Heart right ventricle (tissue), 16 donors: ENCODE measurements at regions not wholly inside any gene's neighbourhood (a gene's known extent, or its start where the extent isn't known, plus 50 kb on each side); places are given as distances from the start of the nearest gene placed in this dataset.

Experiments used
- ATAC-seq, 8 donors: fragments of 200-7000 bp; cut with Tn5 transposase; one replicate each; pipeline ENCODE4 v1.9.1; 2020; ENCODE audit warnings: mild to moderate bottlenecking in 8 of 8, moderate library complexity in 8 of 8, moderate number of reproducible peaks in 1 of 8
- DNase-seq, 2 donors: peaks; one replicate each; pipeline ENCODE4 v3.0.0-alpha.2; 2020
- H3K27ac ChIP-seq, 10 donors: fragments of 200-600 bp; sonication (generic) in 2 of 10; one replicate each; pipeline versions ENCODE4 v1.5.0 to v1.8.0; 2020 to 2022; ENCODE audit warnings: mild to moderate bottlenecking in 3 of 10
- H3K27me3 ChIP-seq, 7 donors: fragments of 200-600 bp; one replicate each; pipeline ENCODE4 v1.8.0; 2021 to 2022; ENCODE audit warnings: mild to moderate bottlenecking in 2 of 7
- H3K36me3 ChIP-seq, 9 donors: fragments of 200-600 bp; sonication (generic) in 1 of 9; one replicate each; pipeline versions ENCODE4 v1.5.0 to v1.8.0; 2020 to 2022; ENCODE audit warnings: mild to moderate bottlenecking in 2 of 9
- H3K4me1 ChIP-seq, 9 donors: fragments of 200-600 bp; sonication (generic) in 1 of 9; one replicate each; pipeline versions ENCODE4 v1.5.0 to v1.8.0; 2020 to 2022; ENCODE audit warnings: mild to moderate bottlenecking in 4 of 9
- H3K4me3 ChIP-seq, 10 donors: fragments of 200-600 bp; sonication (generic) in 2 of 10; one replicate each; pipeline versions ENCODE4 v1.5.0 to v1.8.0; 2020 to 2022; ENCODE audit warnings: mild to moderate bottlenecking in 7 of 10, moderate library complexity in 2 of 10
- H3K9me3 ChIP-seq, 11 donors: fragments of 200-600 bp in 10 of 11; sonication (generic) in 2 of 11; one replicate each; pipeline versions ENCODE4 v1.5.0 to v1.8.0; 2013 to 2022; ENCODE audit warnings: mild to moderate bottlenecking in 2 of 11, control low read depth in 1 of 11, moderate library complexity in 1 of 11
- CTCF ChIP-seq, 9 donors: fragments of 200-600 bp; sonication (generic) in 2 of 9; IDR thresholded peaks; one replicate each; pipeline versions ENCODE4 v1.5.0 to v1.8.0; 2021 to 2022; ENCODE audit warnings: antibody characterized with exemption in 9 of 9, mild to moderate bottlenecking in 5 of 9, moderate library complexity in 1 of 9
- WGBS, 2 donors: extraction: QIAGEN DNeasy Blood & Tissue Kit; methylation state at CpG; one replicate each; pipeline ENCODE4 v1.1.7; 2013; ENCODE audit warnings: inconsistent platforms in 1 of 2; 5-methylcytosine and 5-hydroxymethylcytosine counted together
- intact Hi-C, 10 donors: fragments of 100-400 bp; cut with DNase I; formaldehyde crosslinking; loops; one replicate each; pipeline versions ENCODE4 v1.11.1 to v1.14.2; 2022
- donor health status: Arrhythmogenic right ventricular cardiomyopathy.
- donor health status: ischemic (EF 13 %, LVEDD 7.1; RV severe dilation, severe dysfunction).
- donor health status: healthy with polysubstance abuse.
- donor health status: DM: no; HTN: yes; CAD: no.
- donor health status: DM: no; HTN: no; CAD: no.
- donor health status: ischemic (EF 25% LVEDD 6.9; RV normal size, moderate dysfunction).
- donor health status: ischemic (EF 25% LVEDD 5.7; RV mildly dilated, moderate dysfunction).
- donor health status: healthy.
- donor health status: DM: yes; HTN: yes; CAD: no.
- donor health status: Ischemic cardiomyopathy.
- donor health status: ischemic (EF 35%, LVEDD 5.7; RV mildly dilated, moderate dysfunction).
- donor health status: nonischemic (EF 11% LVEDD 7.7; RV severe dilation, severe dysfunction).
- donor health status: DM: yes; HTN: yes; CAD: no.
- donor health status: PGD.
- donor health status: ischemic (EF 29% LVEDD 5.4; RV normal size, mild dysfunction).
- donor health status: nonischemic (EF 23%, LVEDD 6.1; RV moderate dilation, normal function).

- Histone ChIP-seq H3K27me3 (no peaks in the 10 kb centered on the region), H3K36me3 (no peaks in the 10 kb centered on the region), H3K4me3 (no peak overlapping the region), H3K9me3 (peaks cover 0 to 5% (median 0%) of the 10 kb centered on the region in 11 donors), H3K27ac (no peak overlapping the region), H3K4me1 (no peaks in the 10 kb centered on the region)
- intact Hi-C loops, result no loop called here
- 84 to 89% methylated on average over 3 of the region's 3 CpGs for WGBS, 2 donors
- no peak for TF ChIP-seq CTCF (IDR thresholded peaks at IDR 0.05)
- ATAC-seq (no peak), DNase-seq (no peak)
Observed at GRCh38 chr12:82132390-82132789, 225.8 kb downstream of the CCDC59 start.

GRCh38 chr12:82130762-82131161 lies 227.4 kb downstream of the CCDC59 start:
- DNase-seq, result no peak
- no peaks in the 10 kb centered on the region for H3K27me3 ChIP-seq
- H3K4me3 ChIP-seq, result no peak overlapping the region
- peaks cover 0 to 16% (median 0%) of the 10 kb centered on the region in 11 donors for H3K9me3 ChIP-seq
- no peaks in the 10 kb centered on the region for H3K36me3 ChIP-seq
- H3K27ac ChIP-seq, result no peak overlapping the region
- no peak for ATAC-seq
- intact Hi-C loops, result no loop called here
- no peaks in the 10 kb centered on the region for H3K4me1 ChIP-seq
- no peak for TF ChIP-seq CTCF (IDR thresholded peaks at IDR 0.05)

- no peak for ATAC-seq
- WGBS, 2 donors, result 55 to 57% methylated on average over 2 of the region's 2 CpGs
- no peak for TF ChIP-seq CTCF (IDR thresholded peaks at IDR 0.05)
- no peak for DNase-seq
- Histone ChIP-seq H3K4me3 (no peak overlapping the region), H3K36me3 (no peaks in the 10 kb centered on the region), H3K9me3 (peaks cover 0 to 32% (median 0%) of the 10 kb centered on the region in 11 donors), H3K27ac (no peak overlapping the region), H3K4me1 (no peaks in the 10 kb centered on the region), H3K27me3 (no peaks in the 10 kb centered on the region)
- intact Hi-C loops, result loop anchor here in 1 of 10 donors (5.0 kb wide), 1 partner anchor 1447 kb away; no protein-coding TSS in a partner anchor
Observed at GRCh38 chr12:82124711-82125380, 233.3 kb downstream of the CCDC59 start.

GRCh38 chr12:82121545-82121944 lies 236.6 kb downstream of the CCDC59 start:
- intact Hi-C loops, result no loop called here
- DNase-seq (no peak), ATAC-seq (no peak)
- H3K27me3 ChIP-seq, result no peaks in the 10 kb centered on the region
- peaks cover 0 to 27% (median 0%) of the 10 kb centered on the region in 11 donors for H3K9me3 ChIP-seq
- no peak overlapping the region for H3K27ac ChIP-seq
- no peaks in the 10 kb centered on the region for H3K36me3 ChIP-seq
- H3K4me3 ChIP-seq, result no peak overlapping the region
- no peak for TF ChIP-seq CTCF (IDR thresholded peaks at IDR 0.05)
- H3K4me1 ChIP-seq, result no peaks in the 10 kb centered on the region
